Keratinocyte (primary cell): ENCODE measurements at regions not wholly inside any gene's neighbourhood (a gene's known extent, or its start where the extent isn't known, plus 50 kb on each side); places are given as distances from the start of the nearest gene placed in this dataset.
"Not testable (repeated sequence)": the region's sequence is repeated elsewhere in the genome, so short reads cannot be mapped to it uniquely, and the experiment has no call there.

Experiments
- CTCF ChIP-seq, 3 experiments: IDR thresholded peaks in 1 of 3; conservative IDR thresholded peaks in 1 of 3; optimal IDR thresholded peaks in 1 of 3; 2 replicates in 2 of 3; 3 replicates in 1 of 3; pipeline versions ENCODE3 to v1.5.1; 2011; ENCODE audit warnings: low read length in 3 of 3, mild to moderate bottlenecking in 3 of 3, moderate library complexity in 2 of 3, control low read depth in 1 of 3, inconsistent platforms in 1 of 3; ENCODE audit not compliant: insufficient read depth in 2 of 3; ENCODE audit errors: extremely low read depth in 1 of 3
- EZH2 ChIP-seq: IDR thresholded peaks from one replicate; pipeline ENCODE4 v1.6.1; 2012; ENCODE audit warnings: inconsistent platforms, mild to moderate bottlenecking, low read length, moderate library complexity

GRCh38 chr4:34506511-34507092 lies 1737.7 kb downstream of the ARAP2 start:
- TF ChIP-seq CTCF (optimal IDR thresholded peaks at IDR 0.05 in 1 of 3, IDR thresholded peaks at IDR 0.05 in 1 of 3, conservative IDR thresholded peaks at IDR 0.05 in 1 of 3; ENCODE audit: extremely low read depth in 1 of 3, insufficient read depth in 2 of 3, low read length in 3 of 3); EZH2: not testable (repeated sequence)
